GM19397 (cell line): ENCODE measurements at regions not wholly inside any gene's neighbourhood (a gene's known extent, or its start where the extent isn't known, plus 50 kb on each side); places are given as distances from the start of the nearest gene placed in this dataset.

Source experiments
- ATAC-seq: cut with Tn5 transposase; IDR thresholded peaks from one replicate; pipeline ENCODE4 v1.9.1; 2021; ENCODE audit warnings: mild to moderate bottlenecking, moderate library complexity; ENCODE audit not compliant: unreplicated experiment

GRCh38 chr20:39893003-39893685, 795.9 kb downstream of the MAFB start:
- no peak for ATAC-seq

- ATAC-seq, result no peak
Measured at GRCh38 chr20:39890697-39891096, 798.3 kb downstream of the MAFB start.

- no peak for ATAC-seq
Measured at GRCh38 chr20:39888310-39888709, 800.7 kb downstream of the MAFB start.

- ATAC-seq, result no peak
Measured at GRCh38 chr20:39886650-39887190, 802.3 kb downstream of the MAFB start.

GRCh38 chr20:39885975-39886649, 802.9 kb downstream of the MAFB start:
- ATAC-seq, result no peak

GRCh38 chr20:39882806-39883205, 806.2 kb downstream of the MAFB start:
- no peak for ATAC-seq

- no peak for ATAC-seq
Measured at GRCh38 chr20:39880890-39881289, 808.1 kb downstream of the MAFB start.

GRCh38 chr20:39879296-39879695, 809.7 kb downstream of the MAFB start:
- ATAC-seq, result no peak

- ATAC-seq, result no peak
Measured at GRCh38 chr20:39878809-39879208, 810.2 kb downstream of the MAFB start.

- ATAC-seq, result no peak
Measured at GRCh38 chr20:39878320-39878719, 810.7 kb downstream of the MAFB start.

- ATAC-seq, result no peak
Measured at GRCh38 chr20:39877788-39878187, 811.2 kb downstream of the MAFB start.

- ATAC-seq, result no peak
Measured at GRCh38 chr20:39876976-39877635, 811.9 kb downstream of the MAFB start.

- ATAC-seq, result no peak
Measured at GRCh38 chr20:39875492-39876110, 813.4 kb downstream of the MAFB start.

- peak; percentile 75 for ATAC-seq
Measured at GRCh38 chr20:39874049-39874893, 814.8 kb downstream of the MAFB start.

- no peak for ATAC-seq
Measured at GRCh38 chr20:39873286-39873685, 815.8 kb downstream of the MAFB start.

GRCh38 chr20:39871013-39871412, 818.0 kb downstream of the MAFB start:
- no peak for ATAC-seq

GRCh38 chr20:39865446-39865845, 823.6 kb downstream of the MAFB start:
- no peak for ATAC-seq

GRCh38 chr20:39862470-39862891, 826.6 kb downstream of the MAFB start:
- no peak for ATAC-seq

GRCh38 chr20:39861381-39861780, 827.7 kb downstream of the MAFB start:
- ATAC-seq, result no peak

- no peak for ATAC-seq
Measured at GRCh38 chr20:39857835-39858234, 831.2 kb downstream of the MAFB start.
